GM19438 (cell line): ENCODE measurements at regions not wholly inside any gene's neighbourhood (a gene's known extent, or its start where the extent isn't known, plus 50 kb on each side); places are given as distances from the start of the nearest gene placed in this dataset.

Source experiments
- ATAC-seq: cut with Tn5 transposase; IDR thresholded peaks from one replicate; pipeline ENCODE4 v1.9.1; 2021; ENCODE audit warnings: low read depth; ENCODE audit not compliant: unreplicated experiment

DNA sequence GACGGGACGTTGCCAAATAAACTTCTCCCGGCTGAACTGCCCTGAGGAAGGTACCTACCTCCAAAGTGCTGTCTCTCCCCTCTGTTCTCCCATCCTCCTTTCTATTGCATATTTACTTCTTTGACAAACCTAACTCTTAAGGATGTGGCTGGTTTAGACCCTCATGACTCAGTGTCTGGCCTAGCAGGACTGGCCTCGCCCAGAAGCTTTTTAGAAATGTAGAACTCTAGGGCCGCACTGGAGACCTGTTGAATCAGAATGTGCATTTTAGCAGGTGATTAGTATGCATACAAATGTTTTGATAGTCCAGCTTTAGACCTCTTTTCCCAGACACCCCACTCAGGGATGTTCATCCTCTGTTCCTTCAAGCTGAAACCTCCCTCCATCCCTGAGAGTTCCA, 335.9 kb downstream of the PIK3R1 start:
- no peak for ATAC-seq

DNA sequence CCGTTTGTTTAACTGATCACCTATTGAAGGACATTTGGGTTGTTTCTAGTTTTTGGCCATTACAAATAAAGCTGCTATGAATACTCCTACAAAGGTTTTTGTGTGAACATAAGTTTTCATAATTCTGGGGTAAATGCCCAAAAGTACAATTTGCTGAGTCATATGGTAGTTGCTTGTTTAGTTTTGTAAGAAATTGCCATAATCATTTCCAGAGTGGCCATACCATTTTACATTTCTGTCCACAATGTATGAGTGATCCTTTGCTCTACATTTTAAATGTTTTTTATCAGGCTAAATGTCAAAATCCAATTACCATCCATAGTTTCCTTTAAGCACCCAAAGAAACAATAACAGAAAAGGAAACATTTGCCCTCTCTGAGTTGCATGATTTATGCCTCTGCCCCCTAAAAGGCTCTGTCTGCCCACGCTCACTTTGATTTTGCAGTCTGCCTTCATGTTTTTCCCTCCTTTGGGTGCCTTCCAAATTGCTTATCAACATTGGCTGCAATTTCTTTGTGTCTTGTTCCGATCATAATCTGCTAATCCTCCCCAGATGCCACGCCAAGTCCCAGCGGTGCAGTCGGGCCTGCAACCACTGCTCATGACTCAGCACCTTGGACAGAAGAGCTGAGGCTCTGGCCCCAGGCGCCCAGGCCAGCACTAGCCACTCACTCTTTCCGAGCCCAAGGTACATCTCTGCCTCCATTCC, 339.2 kb downstream of the PIK3R1 start:
- ATAC-seq, result no peak

DNA sequence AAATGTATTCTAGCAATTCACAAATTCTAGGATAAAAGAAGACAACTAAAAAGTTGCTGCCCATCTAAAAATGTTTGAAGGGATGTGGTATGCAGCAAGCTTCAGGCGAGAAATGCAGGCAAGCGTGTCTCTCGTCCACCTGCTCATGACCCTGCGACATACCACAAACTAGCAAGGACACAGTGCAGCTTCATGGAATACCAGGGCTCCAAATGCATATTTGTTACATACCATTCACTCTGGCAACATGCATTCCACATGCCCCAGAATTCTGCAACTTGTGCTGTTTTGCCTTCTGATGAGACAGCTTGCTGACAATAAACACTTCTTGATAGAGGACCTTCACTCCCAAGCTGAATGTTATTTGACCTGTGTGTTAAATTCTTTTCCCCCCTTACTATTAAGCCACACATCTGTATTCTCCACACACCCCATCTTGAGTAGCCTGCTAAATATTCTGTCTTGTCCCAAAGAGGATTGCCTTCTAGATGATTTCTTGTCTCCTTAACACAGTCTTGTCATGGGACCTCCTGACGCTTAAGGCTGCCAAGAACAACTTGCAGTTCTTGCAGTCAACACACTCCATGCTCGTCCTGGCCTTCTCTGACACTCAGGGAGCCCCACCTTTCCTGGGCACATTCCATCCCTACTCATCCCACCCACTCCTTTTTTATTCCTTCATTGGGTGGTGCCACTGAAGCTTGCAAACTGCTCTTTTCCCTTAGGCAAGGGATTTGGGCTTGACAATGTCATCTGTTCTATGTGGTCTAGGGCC, 340.5 kb downstream of the PIK3R1 start:
- no peak for ATAC-seq

DNA sequence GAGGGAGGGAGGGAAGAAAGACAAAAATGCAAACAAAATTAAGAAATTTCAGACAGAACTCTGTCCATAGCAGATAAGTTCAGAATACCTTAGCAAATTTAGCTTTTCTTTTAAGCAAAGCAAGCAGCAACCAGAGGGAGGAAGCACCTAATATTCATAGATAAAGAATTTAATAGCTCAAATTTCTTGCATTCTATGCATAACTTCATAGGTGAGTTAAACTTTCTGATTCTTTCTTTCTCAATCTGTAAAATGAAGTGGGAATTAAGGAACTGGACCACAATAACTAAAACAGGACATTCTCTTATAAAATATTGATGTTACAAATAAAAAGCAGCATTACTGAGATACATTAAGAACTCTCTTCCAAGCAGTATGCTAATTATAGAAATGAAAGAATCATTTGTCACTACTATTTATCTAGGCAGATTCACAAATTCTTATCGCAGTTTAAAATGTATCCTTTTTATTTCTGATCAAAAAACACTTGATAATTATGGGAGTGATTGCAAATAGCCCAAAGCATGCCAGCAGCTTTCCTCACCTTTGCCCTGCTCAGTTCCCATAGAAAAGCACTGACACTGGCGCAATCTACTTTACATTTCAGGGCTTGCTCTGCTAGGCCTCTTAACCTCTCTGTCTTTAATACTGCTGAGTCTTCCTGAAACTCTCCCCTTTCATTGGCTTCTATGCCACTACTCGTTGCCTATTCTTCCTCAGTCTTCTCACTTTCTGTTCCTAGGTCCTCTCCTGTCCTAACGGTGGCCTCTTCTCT, 341.8 kb downstream of the PIK3R1 start:
- no peak for ATAC-seq

DNA sequence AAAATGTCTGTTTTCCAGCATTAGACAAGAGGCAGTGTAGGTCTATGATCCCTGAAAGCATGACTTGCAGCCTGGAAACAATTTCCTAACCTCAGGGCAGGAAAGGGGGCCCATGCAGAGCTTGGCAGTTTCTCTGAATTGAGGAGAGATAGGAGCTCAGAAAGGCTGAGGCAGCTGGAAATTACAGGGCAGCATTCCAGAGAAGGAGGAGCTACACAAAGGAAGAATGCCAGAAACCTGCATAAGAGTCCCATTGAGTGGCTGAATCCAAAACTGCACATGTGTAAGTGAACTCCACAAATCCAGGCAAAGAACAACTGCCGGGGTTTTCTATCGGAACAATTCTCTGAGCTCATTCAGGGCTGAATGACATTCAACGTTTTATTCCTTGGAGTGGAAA, 346.8 kb downstream of the PIK3R1 start:
- no peak for ATAC-seq

DNA sequence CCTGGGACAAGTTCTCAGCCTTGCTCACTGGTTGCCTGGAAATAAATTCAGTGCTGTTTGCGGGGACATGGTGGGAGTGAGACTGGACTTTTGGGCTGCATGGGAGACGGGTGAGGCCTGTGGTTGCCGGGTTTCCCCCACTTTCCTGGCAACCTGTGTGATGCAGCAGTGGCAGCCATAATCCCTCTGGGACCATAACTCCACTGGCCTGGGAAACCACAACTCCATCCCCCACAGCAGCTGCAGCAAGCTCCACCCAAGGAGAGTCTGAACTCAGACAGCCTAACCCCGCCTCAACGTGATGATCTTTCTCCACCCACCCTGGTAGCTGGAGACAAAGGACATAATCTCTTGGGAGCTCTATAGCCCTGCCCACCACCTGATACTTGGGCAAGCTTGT, 349.9 kb downstream of the PIK3R1 start:
- ATAC-seq, result peak; percentile 96

DNA sequence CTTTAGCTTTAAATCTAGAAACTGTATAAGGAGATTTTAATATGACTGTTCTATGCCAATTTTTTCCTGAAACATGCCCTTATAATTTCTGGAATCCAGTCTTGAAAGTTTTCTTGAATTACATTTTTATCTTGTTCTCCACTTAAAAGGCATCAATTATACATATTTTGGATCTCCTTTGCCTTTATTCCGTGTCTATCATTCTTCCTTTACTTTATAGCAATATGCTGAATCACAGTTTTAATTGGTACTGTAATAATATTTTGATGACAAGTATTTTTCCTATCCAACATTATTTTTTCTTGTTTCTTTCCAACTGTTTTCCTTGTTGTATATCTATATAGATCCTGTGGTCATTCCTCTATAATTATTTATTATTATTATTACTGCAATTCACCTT, 361.2 kb downstream of the PIK3R1 start:
- ATAC-seq, result no peak

DNA sequence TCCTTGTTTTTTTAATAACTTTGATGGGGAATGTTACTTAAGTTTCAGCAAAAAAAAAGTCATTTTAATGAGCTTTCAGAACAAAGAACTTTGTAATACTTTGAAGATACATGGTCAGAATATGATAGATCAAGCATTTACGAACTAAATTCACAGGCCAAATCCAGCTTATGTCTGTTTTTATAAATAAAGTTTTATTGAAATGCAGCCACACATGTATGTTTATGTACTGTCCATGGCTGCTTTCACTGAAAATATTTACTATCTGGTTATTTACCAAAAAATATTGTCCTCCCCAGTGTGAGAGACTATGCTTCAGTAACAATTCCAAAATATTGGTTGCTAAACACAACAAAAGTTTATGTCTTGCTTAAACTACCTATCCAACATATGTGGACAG, 366.7 kb downstream of the PIK3R1 start:
- no peak for ATAC-seq

DNA sequence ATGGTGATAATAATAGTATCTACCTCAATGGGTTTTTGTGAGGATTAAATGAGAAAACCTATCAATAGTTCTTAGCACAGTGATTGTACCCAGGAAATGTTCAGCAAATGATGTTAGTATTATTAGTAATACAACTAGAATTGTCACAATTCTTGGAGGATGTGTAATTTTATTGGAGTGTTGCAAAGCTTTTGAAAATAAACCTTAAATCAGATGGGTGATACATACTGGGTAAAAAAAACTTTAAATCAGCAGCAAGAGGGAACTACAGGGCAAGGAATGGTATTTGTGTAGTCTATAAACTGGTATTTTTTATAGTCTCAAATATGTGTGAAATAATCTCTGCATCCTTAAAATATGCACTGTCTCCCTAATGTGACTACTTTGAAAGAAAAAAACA, 371.6 kb downstream of the PIK3R1 start:
- no peak for ATAC-seq

DNA sequence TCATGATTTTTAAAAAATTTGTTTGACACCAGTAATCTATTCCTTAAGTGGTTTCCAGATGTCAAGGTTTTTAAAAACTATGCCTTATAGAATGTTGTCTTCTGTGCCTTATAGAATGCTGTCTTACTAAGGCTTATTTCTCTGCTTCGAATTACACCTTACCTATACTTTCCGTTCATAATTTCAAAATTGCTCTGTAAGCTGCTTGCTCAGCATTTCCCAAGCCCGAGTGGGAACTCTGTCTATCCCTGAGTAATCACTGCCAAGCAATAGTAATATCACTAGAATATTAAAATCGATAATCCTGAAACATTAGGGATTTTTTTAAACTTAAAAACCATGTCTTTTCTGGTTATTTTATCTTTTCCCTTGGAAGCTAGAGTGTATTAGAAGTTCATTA, 376.3 kb downstream of the PIK3R1 start:
- no peak for ATAC-seq

DNA sequence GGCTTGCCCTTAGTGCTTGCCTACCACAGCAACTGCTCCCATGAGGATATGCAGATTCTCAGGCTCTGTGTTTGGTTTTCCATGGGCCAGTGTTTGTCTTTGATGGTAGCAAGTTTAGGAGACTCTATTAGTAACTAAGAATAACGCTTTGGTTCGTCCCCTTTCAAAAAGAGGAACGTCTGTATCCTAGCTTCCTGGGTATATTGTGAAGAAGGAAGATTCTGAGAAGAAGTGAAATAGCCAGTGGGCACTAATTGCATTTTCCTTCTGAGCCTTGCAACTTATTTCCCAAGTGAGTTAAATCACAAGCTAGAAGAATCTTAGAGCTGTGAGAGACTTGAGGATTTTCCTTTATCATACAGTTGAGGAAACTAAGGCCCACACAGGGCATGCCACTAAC, 376.8 kb downstream of the PIK3R1 start:
- ATAC-seq, result no peak

DNA sequence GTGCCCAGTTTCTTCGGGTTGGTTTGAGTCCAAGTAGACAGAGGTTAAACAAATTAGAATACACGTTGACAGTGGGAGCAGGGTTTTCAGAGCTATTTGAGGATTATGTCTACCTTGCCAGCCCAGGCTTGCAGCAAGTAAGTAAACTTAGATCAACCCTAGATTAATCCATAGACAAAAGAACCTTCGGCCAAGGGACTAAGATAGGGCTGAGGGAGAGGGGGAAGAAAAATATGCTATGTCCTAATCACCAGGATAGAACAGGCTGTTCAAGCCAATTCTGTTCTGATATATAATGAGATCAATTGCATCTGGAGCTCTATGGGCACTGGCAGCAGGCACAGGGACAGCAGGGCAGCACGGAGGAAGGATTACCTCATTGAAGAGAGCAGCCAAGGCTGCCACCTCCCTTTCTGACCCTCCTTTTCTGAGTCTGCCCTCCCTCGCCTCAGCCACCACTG, 377.7 kb downstream of the PIK3R1 start:
- ATAC-seq, result no peak

DNA sequence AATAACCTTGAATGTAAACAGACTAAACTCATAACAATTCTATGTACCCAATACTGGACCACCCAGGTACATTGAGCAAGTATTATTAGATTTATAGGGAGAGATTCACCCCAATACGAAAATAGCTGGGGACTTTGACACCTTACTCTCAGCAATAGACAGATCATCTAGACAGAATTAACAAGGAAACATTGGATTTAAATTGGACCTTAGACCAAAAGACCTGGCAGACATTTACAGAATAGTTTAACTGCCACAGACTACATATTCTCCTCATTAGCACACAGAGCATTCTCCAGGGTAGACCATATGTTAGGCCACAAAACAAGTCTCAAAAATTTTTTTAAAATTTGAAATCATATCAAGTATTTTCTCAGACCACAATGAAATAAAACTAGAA, 397.4 kb downstream of the PIK3R1 start:
- no peak for ATAC-seq

DNA sequence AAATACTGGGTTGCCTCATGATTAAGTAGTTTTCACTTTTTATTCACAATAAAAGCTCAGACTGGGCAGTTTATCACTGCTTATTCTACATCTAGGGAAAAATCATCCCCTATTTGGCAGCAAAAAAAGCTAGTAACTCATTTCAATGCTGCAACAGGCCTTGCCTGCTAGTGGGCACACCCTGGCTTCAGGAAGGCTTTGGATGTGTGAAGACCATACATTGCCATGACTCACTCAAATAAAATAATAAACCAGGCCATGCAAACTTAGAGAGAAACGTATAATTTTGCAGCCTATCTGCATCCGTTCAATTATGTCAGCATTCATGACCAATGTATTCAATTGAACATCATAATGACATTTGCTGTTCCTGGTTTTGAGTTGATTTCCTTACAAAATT, 402.9 kb downstream of the PIK3R1 start:
- no peak for ATAC-seq

DNA sequence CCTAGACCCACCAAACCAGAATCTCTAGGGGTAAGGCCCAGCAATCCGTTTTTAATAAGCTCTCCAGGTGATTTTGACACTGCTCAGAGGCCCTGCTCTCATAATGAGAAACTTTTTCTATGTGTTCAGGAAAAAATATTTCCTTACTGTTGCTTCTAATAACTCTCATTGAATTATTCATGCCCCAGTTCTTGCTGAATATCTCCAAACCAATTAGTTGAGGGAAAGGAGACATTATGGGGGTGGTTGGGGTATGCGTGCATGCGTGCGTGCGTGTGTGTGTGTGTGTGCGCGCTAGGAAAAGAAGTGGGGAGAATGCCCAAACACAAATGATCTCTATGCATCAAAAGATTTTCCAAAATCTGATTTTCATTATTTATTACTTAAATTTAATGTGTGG, 411.4 kb downstream of the PIK3R1 start:
- no peak for ATAC-seq

DNA sequence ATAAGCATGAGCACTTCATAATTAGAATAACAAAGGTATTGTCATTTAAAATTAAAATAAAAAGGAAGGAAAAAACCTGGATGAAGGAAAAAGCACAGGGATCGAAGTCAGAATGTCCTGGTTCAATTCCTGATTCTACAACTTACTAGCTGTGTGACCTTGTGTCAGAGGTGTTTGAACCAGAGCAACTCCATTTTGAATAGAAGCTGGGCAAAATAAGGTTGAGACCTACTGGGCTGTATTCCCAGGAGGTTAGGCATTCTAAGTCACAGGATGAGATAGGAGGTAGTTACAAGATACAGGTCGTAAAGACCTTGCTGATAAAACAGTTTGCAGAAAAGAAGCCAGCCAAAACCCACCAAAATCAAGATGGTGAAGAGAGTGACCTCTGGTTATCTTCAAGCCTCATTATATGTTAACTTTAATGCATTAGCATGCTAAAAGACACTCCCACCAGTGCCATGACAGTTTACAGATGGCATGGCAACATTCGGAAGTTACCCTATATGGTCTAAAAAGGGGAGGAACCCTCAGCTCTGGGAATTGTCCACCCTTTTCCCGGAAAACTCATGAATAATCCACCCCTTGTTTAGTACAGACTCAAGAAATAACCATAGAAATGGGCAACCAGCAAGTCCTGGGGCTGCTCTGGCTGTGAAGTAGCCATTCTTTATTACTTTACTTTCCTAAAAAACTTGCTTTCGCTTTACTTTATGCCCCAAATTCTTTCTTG, 412.7 kb downstream of the PIK3R1 start:
- ATAC-seq, result no peak

DNA sequence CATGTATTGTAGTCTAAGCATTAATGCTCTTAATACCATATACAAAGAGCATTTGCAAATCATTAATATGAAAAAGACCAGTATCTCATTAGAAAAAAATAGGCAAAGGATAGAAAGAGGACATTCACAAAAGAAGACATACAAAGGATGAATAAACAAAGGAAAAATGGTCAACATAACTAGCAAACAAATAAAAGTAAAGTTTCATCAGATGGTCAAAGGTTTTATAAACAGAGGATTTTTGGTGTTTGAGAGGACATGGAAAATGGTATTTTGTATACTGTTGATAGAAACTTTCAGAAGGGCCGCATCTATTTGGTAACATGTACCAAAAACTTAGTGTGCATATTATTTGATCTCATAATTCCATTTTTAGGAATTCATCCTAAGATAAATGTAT, 414.8 kb downstream of the PIK3R1 start:
- no peak for ATAC-seq

DNA sequence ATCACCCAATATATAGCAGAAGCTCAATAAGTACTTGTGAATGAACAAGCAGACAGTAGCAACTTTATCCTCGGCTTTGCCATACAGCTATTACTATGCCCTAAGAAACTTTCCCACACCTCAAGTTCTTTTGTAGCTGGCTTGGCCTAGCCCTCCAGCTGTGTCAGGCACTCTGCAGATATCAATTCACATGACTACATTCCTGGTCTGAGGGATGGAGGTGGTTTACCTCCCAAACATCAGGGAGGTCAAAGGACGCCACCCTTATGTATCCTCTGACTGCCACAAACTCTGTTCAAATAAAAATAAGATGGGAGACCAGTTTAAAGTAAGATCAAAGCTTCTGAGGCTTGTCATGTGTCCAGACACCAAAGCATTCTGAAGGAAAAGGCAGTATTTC, 416.3 kb downstream of the PIK3R1 start:
- ATAC-seq, result no peak

DNA sequence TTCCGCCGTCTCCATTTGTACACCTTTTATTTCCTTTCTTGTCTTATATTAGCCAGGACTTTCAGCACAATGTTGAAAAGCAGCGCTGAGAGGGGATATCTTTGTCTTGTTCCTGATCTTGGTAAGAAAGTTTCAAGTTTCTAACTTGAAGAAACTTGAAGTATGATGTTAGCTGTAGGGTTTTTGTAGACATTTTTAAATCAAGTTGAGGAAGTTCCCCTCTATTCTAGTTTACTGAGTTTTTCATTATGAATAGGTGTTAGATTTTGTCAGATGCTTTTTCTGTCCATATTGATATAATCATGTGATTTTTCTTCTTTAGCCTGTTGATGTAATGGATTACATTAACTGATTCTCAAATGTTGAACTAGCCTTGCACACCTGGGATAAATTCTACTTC, 425.7 kb downstream of the PIK3R1 start:
- no peak for ATAC-seq

DNA sequence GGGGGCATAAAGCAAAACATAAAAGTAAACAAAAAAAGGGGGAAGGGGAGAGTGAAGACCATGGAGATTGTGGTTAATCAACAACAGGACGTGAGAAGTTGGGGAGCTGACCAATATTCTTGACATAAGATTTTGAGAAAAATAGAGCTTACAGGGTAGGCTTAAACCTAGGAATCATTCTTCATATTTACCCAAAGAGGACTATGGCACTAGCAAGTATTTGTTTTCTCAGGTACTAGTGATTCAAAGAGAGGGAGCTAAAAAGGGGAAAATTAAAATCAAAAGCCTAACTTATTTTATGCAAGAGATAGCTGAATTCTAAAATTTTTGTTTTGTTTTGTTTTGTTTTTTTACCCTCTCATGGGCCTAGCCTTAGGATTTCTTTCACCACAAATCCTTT, 427.5 kb downstream of the PIK3R1 start:
- no peak for ATAC-seq

DNA sequence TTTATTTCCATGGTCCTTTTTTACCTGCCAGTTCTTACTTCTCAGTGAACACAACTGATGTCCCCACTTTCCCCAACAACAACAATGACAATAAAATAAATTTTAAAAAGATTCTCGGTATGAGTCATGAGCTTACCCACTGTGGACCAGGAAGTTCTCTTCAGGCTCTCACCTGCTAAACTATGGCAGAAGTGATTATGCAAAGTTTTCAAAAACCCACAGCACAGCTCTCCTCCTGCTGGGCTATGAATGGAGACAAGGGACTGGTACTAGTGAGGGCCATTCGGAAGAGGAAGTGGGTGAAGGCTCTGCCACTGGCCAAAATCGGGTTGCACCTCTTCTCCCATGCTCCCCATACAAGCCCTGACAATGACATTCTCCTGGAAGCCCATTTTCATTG, 429.4 kb downstream of the PIK3R1 start:
- ATAC-seq, result peak; percentile 98
